Posterior cingulate gyrus (tissue), 11 donors: ENCODE measurements at regions not wholly inside any gene's neighbourhood (a gene's known extent, or its start where the extent isn't known, plus 50 kb on each side); places are given as distances from the start of the nearest gene placed in this dataset.

ENCODE experiments used
- DNase-seq, 10 donors: peaks; one replicate each; pipeline versions ENCODE4 v3.0.0 to v3.0.0-alpha.2; 2020 to 2021; ENCODE audit warnings: mixed read lengths in 3 of 10
- intact Hi-C: fragments of 100-400 bp; cut with DNase I; formaldehyde crosslinking; loops from one replicate; pipeline ENCODE4 v1.15.1; 2023

DNA sequence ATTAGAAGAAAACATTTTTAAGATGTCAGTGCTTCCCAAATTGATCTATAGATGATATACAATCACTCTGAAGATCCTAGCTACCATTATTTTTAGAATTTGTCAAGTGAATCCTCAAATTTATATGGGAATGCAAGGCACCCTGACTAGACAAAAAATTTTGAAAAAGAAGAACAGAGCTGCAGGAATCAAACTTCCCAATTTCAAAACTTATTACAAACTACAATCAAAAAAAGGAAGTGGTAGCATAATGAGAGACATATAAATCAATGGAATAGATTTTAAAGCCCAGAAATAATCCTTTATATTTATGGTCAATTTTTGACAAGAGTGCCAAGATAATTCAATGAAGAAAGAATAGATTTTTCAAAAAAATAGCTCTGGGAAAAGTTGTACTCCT is 198.3 kb upstream of the KCNJ16 start:
- DNase-seq, result no peak
- intact Hi-C loops, result no loop called here

DNA sequence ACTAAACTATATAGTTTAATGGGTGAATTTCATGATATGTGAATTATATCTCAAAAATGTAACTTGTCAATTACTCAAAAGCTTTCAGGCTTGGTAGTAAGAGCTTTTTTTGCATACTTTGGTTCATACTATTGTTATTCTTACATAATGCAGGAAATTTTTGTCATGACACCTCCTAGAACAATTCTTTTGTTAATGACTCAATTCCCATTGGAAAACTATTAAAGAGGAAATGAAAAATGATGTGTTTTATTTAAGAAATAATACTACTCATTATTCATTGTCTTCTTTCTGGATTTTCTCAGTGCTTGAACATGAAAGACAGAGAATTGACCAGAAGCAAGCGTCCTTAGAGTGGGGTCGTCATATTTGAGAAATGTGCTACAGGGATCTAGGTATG is 196.4 kb upstream of the KCNJ16 start:
- intact Hi-C loops, result no loop called here
- DNase-seq, result no peak

DNA sequence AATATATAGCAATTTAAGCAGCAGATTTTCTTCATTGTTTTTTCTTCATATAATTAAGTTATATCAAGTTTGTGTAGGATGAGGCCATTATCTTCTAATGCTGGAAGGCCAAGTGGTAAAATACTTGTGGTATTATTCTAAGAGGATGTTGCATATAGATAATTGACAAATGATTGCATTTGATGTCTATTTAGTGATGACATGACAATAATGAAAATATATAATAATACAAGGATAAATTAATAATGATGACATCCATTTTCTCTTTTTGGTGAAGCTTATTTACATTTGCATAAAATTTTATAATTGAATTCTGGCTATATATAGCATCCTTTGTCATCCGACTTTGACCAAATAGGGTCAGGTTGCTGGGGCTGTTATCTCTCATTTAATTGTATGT is 195.4 kb upstream of the KCNJ16 start:
- DNase-seq, result no peak
- intact Hi-C loops, result no loop called here

DNA sequence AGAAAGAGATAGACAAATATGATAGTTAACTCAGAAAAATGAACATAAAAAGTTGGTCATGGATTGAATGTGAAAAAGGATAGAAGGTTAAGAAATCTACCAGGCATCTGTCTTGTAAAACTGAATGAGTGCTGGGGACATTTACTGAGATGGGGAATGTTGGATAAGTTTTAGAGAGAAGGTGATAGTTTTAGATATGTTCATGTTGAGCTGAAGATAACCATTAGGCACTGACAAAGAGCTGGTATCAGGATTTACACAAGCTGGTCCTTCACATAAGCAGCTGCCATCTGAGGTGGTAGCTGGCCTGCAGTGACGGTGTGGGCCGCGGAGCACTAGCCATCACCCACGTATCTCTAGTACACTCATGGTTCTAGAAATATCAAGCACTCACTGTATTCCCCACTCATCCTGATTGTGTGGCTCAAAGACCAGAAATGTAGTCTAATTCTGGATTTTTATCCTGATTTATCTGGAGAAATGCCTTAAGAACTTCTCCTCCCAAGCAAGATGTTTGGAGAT is 194.4 kb upstream of the KCNJ16 start:
- DNase-seq, result no peak
- intact Hi-C loops, result no loop called here

DNA sequence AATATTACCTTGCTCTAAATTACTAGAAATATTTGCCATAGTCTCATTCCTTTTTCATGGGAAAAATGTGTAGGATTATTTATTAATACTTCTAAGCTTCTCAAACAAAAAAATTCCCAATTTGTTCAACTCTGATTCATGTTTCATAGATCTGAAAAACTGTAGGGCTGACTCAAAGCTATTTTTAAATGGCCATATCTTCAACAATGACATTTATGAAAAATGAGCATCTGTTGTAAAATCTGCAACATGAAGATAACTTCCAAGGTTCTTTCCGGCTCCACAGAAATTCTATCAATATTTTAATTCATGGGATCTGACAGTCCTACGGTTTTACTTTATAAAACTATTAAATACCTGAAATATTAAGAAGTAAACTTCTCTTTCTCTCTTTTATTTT is 192.7 kb upstream of the KCNJ16 start:
- DNase-seq, result no peak
- intact Hi-C loops, result no loop called here

DNA sequence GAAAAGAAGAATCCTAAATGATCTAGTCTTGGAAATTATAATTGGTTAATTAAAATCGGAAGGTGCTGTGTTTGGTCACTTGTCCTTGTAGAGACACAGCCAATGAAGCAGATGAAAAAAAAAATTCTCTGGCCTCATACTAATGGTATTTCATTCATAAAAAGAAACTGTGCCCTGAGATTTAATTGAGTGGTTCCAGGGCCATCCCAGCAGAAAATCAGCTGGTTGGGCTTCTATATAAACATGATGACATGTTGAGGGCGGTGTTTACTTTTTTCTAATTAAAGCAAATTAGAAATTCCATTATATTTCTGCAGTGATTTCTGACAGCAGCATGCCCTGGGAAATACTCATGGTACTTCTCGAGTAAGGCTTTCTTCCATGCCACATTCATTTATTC is 191.9 kb upstream of the KCNJ16 start:
- intact Hi-C loops, result no loop called here
- DNase-seq, result no peak

DNA sequence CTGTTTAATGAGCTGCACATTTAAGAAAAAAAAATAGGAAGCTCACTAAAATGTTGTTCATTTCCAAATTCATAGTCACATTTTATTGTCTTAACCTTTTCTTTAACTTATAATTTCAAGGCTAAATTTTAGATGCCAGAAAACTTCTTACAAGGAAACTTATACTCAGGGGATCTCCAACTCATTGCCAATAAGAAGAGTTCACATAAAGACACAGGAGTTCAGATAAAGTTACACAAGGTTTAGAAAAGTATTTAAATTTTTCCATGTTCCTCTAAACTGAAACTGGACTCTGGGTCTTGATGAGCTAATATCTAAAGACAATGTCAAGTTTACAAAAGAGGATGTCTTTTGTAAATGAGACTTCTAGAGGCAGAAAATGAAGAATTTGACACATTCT is 190.7 kb upstream of the KCNJ16 start:
- no peak for DNase-seq
- intact Hi-C loops, result no loop called here

DNA sequence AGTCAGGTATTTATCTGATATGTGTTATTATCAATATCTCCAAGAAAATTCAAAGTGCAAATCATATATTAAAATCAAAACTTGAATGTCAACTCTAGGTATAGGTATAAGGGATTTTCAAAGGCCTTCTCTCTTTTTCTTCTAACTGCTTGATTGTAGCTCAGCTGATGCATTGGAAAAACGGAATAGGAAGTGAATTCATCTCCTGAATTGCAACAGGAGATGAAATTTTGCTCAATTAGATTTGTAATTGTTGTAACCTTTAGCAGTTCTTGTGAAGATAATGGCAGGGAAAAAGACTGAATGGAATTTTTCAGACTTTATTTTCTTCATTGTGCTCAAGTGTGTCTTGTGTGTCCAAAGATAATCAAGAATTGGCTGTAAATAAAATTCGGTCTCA is 190.2 kb upstream of the KCNJ16 start:
- DNase-seq, result no peak
- intact Hi-C loops, result no loop called here

DNA sequence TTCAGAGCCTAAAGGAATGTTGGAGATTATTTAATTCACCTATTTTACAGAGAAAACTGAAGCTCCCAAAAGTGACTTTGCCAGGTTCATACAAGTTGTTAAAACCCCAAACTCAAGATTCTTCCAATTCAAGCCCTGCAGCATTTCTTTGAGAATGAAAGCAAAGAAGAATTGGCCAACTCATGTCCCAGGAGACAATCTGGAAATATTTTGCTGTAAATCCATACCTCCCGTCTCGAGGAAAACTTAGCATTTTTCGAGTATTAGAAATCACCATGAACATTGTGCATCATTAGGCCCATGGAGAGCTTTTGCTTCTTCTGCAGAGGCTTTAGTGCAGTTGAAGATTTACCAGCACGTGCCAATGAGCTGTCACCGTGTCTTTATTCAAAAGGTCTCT is 176.4 kb upstream of the KCNJ16 start:
- intact Hi-C loops, result no loop called here
- no peak for DNase-seq

DNA sequence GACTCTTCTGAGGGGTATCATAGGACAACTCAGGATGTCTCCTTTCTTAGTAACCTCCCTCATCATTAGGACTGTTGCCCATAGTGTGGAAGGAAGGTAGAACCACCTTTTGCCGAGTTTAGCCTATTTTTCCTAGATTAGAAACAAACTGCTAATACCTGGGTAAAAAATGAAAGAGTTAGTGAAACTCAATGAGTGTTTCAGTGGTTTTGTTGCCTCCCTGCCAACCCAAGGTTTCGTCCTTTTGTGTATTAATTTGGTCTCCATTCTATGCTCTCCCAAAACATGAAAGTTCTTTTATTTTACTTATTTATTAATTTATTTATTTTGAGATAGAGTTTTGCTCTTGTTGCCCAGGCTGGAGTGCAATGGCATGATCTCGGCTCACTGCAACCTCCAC is 174.9 kb upstream of the KCNJ16 start:
- intact Hi-C loops, result no loop called here
- DNase-seq, result no peak

DNA sequence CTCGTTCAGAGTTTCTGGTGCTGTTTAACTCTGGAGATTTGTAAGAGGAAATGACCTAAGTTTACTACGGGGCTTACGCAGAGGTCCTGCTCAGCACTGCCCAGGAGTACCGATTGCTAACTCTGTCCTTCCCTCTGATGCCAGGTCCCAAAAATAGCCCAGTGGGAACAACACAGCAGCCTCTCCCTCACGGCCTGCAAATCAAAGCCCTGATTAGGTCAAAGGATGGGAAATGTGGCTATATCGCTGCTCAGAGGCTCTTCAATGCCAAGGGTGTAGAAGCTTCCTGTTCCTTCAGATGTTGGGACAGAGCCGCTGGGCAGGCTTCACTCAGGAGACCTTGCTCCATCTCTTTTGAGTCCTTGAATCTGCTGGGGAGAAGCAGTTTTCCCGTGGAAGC is 174.2 kb upstream of the KCNJ16 start:
- DNase-seq, result no peak
- intact Hi-C loops, result no loop called here

DNA sequence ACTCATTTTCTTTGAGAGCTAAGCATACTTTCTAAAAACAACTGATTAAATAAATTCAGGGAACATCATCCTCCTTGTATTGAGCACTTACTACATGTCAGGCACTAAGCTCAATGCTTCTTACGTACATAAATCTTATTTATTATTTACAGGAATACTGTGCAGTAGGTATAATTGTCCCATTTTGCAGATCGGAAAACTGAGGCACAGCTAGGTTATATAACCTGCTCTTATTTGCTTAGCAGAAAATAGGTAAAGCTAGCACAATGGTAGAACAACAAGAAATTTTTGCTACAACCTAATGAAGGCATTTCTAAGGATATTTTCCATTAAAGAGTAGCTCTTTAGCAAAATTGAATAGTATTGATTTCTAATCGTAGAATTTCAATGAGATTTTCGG is 168.7 kb upstream of the KCNJ16 start:
- intact Hi-C loops, result no loop called here

DNA sequence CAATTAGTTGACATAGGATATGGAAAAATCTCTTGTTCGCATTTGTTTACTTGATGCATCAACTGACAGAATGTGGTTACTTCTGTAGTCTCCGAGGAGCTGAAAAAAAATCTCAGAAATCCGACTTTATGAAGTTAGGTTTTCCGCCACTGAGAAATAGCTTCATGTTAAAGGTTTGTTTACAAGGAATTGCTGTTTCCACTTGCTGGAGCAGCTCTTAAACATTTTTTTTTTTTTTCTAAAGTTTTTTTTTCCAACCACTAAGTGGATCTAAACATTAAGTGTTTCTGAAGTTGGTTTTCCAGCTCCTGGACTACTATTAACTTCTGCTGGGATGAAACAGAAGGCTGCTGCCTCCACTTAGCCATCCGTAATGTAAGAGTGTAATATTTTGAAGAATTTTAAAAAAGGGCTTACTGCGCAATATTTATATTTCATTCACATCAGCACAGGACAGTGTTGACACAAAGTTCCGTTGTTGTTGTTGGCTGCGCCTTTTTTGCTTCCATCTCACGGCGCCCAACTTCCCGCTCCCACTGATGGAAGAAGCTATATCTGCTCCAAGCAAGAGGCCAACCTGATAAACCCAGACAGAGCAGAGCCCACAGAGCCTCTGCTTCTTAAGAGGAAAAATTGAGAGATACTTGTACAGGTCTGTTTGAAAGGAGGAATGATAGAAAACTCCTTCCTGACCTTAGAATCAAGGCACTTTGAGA is 167.7 kb upstream of the KCNJ16 start:
- no peak for DNase-seq
- intact Hi-C loops, result no loop called here

More for the DNA sequence above, 168.7 kb upstream of the KCNJ16 start:
- DNase-seq, result no peak

DNA sequence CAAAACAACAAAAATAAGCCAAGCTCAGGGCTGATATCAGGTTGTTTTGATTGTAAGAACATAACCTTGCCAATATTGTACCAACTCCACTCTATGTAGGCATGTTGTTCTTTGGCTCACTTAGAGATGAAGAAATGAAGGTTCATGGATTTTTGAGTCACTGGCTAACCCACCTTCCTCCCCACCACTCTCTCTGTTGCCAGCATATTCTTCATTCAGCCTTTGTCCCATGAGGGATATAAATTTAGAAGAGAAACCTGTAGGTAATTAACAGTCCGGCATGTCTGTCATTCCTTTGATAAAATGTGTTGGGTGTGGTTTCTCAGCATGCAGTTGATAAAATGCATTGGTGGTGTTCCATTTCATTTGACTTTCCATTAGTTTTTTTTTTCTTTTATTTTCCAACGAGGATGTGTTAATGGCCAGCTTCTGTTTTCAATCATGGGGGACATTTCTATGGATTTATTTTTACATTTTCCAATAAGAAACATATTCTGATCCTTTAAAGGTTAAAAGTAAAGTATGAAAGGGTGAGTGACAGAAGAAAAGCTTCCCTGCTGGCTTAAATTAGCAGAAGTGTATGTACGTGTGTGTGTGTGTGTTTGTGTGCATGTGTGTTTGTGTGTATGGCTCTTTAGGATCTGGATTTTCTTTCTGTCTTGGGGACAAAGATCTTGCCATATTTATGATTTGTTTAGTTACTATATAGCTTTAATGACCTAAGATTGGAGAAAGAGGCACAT is 166.2 kb upstream of the KCNJ16 start:
- DNase-seq, result no peak

DNA sequence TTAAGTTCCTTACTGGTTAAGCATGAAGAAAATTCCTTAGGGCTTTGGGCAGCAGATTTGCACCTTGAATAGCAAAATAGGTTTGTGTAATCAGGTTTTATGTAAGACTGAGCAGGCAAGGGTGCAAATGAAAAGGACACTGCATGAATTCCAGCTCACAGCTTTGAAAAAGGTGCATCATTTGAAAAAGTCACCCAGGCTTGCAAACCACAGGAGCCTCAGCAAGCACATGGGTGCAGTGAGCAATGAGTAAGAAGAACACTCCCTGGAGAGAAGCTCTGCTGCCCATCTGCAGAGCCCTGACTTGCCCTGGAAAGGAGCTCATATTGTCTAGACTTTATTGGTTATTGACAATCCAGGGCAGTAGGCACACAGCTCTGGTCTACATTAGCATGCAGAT is 165.6 kb upstream of the KCNJ16 start:
- intact Hi-C loops, result no loop called here

More for the DNA sequence above, 166.2 kb upstream of the KCNJ16 start:
- intact Hi-C loops, result no loop called here

DNA sequence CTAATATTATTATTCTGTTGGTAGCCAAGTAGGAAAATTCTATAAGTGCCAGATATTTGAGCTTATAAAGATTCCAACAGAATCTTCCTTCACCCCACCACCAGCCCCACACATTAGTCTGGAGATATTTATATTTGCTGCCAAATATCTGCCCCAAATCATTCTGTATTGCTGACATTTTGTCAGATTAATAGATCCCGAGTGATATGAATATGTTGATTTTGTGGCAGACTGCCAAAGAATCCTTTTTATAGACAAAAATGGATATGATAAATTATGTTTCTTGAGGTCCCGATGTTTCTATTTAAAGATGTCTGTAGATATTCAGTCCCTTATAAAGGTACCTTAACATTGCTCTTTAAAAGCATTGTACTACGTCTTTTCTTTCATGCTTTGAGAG is 162.2 kb upstream of the KCNJ16 start:
- intact Hi-C loops, result no loop called here
- no peak for DNase-seq

More for the DNA sequence above, 165.6 kb upstream of the KCNJ16 start:
- no peak for DNase-seq

DNA sequence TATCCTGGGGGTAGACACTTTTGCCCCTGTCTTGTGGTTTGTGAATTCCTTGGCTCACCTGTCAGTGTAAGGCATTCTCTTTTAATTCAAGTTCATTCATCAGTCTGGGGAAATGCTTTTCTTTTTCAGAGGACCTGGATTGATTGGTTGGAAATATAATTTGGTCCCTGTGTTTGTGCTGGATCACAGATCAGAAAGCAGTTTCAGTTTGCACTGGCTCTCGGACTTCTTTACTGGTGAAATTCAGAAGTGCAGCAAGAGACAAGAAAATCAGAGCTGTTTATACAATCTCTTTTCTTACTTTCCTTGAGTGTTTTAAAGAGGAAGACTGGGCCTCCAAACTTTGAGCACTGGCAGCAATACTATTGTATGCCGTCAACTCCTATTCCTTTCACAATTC is 161.8 kb upstream of the KCNJ16 start:
- no peak for DNase-seq
- intact Hi-C loops, result no loop called here

DNA sequence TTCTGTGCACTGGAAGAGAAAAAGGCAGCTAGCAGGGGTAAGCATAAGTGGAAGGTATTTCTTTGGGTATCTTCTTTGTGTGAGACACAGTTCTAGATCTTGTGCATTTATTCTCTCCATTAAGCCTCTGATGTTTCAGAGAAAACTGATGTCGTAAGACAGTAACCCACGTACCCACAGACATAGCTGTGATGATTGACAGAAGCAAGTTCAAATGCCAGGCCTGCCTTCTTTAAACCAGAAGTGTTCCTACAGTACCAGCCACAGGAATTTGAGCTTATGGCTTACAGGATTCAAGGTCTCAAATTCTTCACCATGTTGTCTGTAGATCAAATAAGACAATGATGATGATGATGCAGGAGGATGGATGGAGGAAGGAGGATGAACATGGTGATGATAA is 161.4 kb upstream of the KCNJ16 start:
- intact Hi-C loops, result no loop called here
- no peak for DNase-seq

DNA sequence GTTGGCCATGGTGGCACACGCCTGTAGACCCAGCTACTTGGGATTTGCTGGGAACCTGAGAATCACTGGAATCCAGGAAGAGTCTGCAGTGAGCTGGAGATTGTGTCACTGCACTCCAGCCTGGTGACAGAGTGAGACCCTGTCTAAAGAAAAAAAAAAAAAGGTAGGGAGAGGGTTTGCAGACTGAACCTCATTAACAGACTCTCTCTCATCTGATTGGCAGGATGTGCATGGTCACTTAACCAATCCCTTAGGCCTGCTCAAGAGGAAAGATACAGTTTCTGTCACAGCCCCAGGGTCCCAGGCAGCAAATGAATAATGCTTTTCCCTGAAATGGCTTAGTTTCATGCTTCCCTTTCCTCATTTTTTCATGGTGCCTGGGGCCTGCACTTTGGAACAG is 160.5 kb upstream of the KCNJ16 start:
- no peak for DNase-seq
- intact Hi-C loops, result no loop called here

DNA sequence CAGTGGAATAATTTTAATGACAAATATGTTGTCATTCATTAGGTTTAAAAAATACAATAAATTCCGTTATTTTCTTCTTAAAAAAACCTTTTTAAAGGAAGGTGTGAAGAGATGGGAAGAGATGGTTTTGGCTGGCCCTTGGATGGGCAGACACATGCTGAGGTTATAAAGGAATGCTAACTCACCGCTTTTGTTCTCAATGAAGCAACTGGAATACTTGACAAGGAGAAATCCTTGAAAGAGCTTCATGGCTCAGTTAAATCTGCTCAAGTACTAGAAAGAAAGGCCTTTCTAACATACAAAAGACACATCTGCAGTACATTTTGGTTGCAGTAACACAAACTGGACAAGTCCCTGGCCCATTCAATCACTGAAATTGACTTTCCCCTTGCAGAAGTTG is 158.3 kb upstream of the KCNJ16 start:
- intact Hi-C loops, result no loop called here

DNA sequence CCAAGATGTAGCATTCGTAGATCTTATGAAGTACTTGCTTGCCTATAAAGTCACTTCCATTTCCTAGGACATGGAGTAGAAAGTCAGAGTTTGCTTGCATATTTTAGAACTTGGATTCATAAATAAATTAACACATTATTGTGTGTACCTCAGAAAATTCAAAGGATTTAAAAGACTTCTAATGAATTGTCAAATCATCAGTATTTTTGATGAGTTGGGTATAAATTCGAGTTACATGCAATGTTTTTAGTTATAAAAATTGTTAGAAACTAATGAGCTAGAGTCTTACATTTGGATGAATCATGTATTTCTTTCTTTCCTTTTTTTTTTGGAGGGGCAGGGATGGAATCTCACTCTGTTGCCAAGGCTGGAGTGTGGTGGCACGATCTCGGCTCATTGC is 156.9 kb upstream of the KCNJ16 start:
- intact Hi-C loops, result no loop called here
- no peak for DNase-seq

More for the DNA sequence above, 158.3 kb upstream of the KCNJ16 start:
- no peak for DNase-seq

DNA sequence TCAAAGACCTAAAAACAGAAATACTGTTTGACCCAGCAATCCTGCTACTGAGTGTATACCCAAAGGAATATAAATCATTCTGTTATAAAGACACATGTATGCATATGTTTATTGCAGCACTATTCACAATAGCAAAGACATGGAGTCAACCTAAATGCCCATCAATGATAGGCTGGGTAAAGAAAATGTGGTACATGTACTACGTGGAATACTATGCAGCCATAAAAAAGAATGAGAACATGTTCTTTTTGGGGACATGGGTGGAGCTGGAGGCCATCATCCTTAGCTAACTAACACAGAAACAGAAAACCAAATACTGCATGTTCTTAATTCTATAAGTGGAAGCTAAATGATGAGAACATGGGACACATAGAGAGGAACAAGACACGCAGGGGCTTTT is 155.2 kb upstream of the KCNJ16 start:
- intact Hi-C loops, result no loop called here
- DNase-seq, result no peak
